ENCODE measurements at regions not wholly inside any gene's neighbourhood (a gene's known extent, or its start where the extent isn't known, plus 50 kb on each side); places are given as distances from the start of the nearest gene placed in this dataset.

DNA sequence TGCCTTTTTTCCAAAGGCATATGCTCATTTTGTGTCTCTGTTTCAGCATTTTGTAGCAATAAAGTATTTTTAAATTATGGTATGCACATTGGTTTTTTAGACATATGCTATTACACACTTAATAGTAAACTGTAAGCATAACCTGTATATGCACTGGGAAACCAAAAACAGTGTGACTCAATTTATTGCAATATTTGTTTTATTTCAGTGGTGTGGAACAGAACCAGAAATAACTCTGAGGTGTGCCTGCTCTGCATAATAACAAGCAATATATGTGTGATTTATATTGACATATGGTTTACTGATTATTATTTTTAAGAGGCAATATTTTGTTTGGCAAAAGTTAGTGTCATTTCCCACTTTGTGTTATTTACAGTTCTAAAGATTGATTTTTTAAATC, 126.6 kb upstream of the CPNE8 start:
- ChIA-PET CTCF (no interaction called here), POLR2A (no interaction called here)
- DNase-seq (ENCODE audit: low read depth, low spot score), result no peak
- Histone ChIP-seq H3K27me3 (ENCODE audit: control insufficient read depth, insufficient read depth, low read length) (no peaks in the 10 kb centered on the region), H3K4me3 (ENCODE audit: low read depth, low read length) (no peak overlapping the region), H3K27ac (ENCODE audit: low read depth, low read length) (no peak overlapping the region), H3K9me3 (ENCODE audit: control insufficient read depth, insufficient read depth, low read length) (peaks cover 4% of the 10 kb centered on the region; the same call in 1 of the 2 replicates)
- TF ChIP-seq CTCF (IDR thresholded peaks at IDR 0.05; ENCODE audit: low read depth, low read length), result no peak

- Histone ChIP-seq H3K27ac (ENCODE audit: low read depth, low read length) (no peak overlapping the region), H3K9me3 (ENCODE audit: control insufficient read depth, insufficient read depth, low read length) (peaks cover 2% of the 10 kb centered on the region), H3K27me3 (ENCODE audit: control insufficient read depth, insufficient read depth, low read length) (no peaks in the 10 kb centered on the region), H3K4me3 (ENCODE audit: low read depth, low read length) (no peak overlapping the region)
- ChIA-PET CTCF (no interaction called here), POLR2A (no interaction called here)
- no peak for DNase-seq (ENCODE audit: low read depth, low spot score)
- no peak for TF ChIP-seq CTCF (IDR thresholded peaks at IDR 0.05; ENCODE audit: low read depth, low read length)
Observed at GRCh38 chr12:39028382-39028781, 123.0 kb upstream of the CPNE8 start.

DNA sequence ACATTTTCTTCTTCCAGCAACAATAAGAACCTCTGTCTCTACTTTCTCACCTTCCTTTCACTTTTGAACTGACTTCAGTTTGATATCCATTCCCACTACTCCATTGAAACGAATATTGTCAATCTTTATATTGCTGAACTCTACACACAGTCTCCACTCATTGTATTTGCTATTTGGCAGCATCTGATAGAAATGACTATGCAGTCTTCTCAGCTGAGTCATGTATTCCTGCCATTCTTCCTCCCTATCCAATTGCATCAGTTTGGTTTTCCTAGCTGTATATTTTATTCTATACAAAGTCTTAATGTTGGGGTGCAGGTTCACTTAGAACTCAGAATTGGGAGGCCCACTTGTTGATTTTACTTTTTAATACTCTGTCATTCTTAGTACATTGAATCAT, 107.5 kb upstream of the CPNE8 start:
- no peak overlapping the region for H3K4me3 ChIP-seq (ENCODE audit: low read depth, low read length)
- CTCF ChIA-PET, result no interaction called here
- no peaks in the 10 kb centered on the region for H3K9me3 ChIP-seq (ENCODE audit: control insufficient read depth, insufficient read depth, low read length)
- H3K27ac ChIP-seq (ENCODE audit: low read depth, low read length), result no peak overlapping the region
- no peak for DNase-seq (ENCODE audit: low read depth, low spot score)
- POLR2A ChIA-PET, result no interaction called here
- no peak for TF ChIP-seq CTCF (IDR thresholded peaks at IDR 0.05; ENCODE audit: low read depth, low read length)
- H3K27me3 ChIP-seq (ENCODE audit: control insufficient read depth, insufficient read depth, low read length), result no peaks in the 10 kb centered on the region

DNA sequence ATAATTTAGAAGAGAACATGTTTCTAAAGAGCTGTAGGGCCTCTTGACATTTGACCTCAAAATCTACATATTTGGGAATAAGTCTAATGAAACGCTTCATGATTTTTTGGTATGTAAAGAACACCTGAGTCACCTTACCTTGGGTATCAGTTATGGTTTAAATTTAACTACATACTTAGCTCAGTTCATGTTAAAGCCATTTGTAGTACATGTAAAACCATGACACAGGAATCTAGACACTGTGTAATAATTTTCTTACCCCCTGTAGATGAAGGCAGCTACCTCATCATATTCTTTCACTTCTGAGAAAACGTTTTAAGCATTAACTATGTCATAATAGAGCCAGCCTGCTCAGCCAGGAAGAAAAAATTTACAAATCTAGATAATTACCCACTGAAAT, 105.8 kb upstream of the CPNE8 start:
- no peak for TF ChIP-seq CTCF (IDR thresholded peaks at IDR 0.05; ENCODE audit: low read depth, low read length)
- ChIA-PET CTCF (no interaction called here), POLR2A (no interaction called here)
- no peaks in the 10 kb centered on the region for H3K9me3 ChIP-seq (ENCODE audit: control insufficient read depth, insufficient read depth, low read length)
- no peak overlapping the region for H3K4me3 ChIP-seq (ENCODE audit: low read depth, low read length)
- H3K27ac ChIP-seq (ENCODE audit: low read depth, low read length), result no peak overlapping the region
- H3K27me3 ChIP-seq (ENCODE audit: control insufficient read depth, insufficient read depth, low read length), result no peaks in the 10 kb centered on the region
- DNase-seq (ENCODE audit: low read depth, low spot score), result no peak

DNA sequence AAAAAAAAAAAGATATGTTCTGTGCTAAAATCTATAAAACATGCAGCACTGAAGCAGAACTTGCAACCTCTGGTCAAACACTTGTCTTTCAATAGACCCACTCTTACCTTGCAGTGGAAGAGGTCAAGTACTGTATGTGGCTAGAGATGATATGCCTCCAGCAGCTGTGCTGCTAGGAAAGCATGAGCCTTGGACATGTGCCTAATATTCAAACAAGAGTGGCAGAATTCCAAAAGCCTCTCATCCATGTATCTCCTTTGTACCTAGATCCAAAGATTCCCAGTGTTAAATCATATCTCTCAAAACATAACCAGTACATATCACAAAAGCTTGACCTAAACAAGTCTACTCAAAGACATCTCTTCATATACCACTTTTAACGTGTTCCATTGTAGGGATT, 105.0 kb upstream of the CPNE8 start:
- TF ChIP-seq CTCF (IDR thresholded peaks at IDR 0.05; ENCODE audit: low read depth, low read length), result no peak
- CTCF ChIA-PET, result no interaction called here
- no peak for DNase-seq (ENCODE audit: low read depth, low spot score)

More for the DNA sequence above, 105.0 kb upstream of the CPNE8 start:
- Histone ChIP-seq H3K9me3 (ENCODE audit: control insufficient read depth, insufficient read depth, low read length) (no peaks in the 10 kb centered on the region), H3K27me3 (ENCODE audit: control insufficient read depth, insufficient read depth, low read length) (no peaks in the 10 kb centered on the region), H3K4me3 (ENCODE audit: low read depth, low read length) (no peak overlapping the region), H3K27ac (ENCODE audit: low read depth, low read length) (no peak overlapping the region)
- POLR2A ChIA-PET, result no interaction called here

All from AG04450 (cell line).